SK-N-SH (cell line): ENCODE measurements at regions not wholly inside any gene's neighbourhood (a gene's known extent, or its start where the extent isn't known, plus 50 kb on each side); places are given as distances from the start of the nearest gene placed in this dataset.

Experiments
- CTCF ChIA-PET: fragments of 300-600, 350-600 bp; formaldehyde crosslinking; extraction: SDS; loops from one replicate; lab custom pipeline; 2021; lab: Yijun Ruan, JAX
- POLR2A ChIA-PET: fragments of 350-600 bp; sonication (Branson Sonifier 250); formaldehyde crosslinking; extraction: SDS; loops from one replicate; lab custom pipeline; 2020; ENCODE audit warnings: antibody characterized with exemption, inconsistent platforms; lab: Yijun Ruan, JAX
- DNase-seq: peaks from one replicate; pipeline ENCODE4 v3.0.0; 2012
- H2AFZ ChIP-seq: fragments of 200-600 bp; sonication (generic); 2 replicates; pipeline ENCODE4 v1.8.1; 2016; ENCODE audit warnings: antibody characterized with exemption, mild to moderate bottlenecking, low read depth
- H3F3A ChIP-seq: fragments of 200-600 bp; sonication (generic); replicated peaks from 2 replicates; pipeline ENCODE3; 2016; ENCODE audit warnings: antibody characterized with exemption, mild to moderate bottlenecking; ENCODE audit not compliant: insufficient read depth
- H3K27ac ChIP-seq, 2 experiments: fragments of 200-500 bp in 1 of 2; fragments of 200-600 bp in 1 of 2; sonication (Bioruptor generic) in 1 of 2; sonication (generic), shearing (Covaris generic) in 1 of 2; 2 replicates each; pipeline versions ENCODE4 v1.5.1 to v1.6.1; 2014 to 2016; ENCODE audit warnings: low read depth in 2 of 2, inconsistent platforms in 1 of 2, low read length in 1 of 2, mild to moderate bottlenecking in 1 of 2, mixed read lengths in 1 of 2
- H3K27me3 ChIP-seq: fragments of 200-600 bp; sonication (generic), shearing (Covaris generic); 2 replicates; pipeline ENCODE4 v1.6.1; 2016; ENCODE audit warnings: mixed run types; ENCODE audit not compliant: insufficient read depth
- H3K36me3 ChIP-seq, 2 experiments: fragments of 200-500 bp in 1 of 2; fragments of 200-600 bp in 1 of 2; sonication (Bioruptor generic) in 1 of 2; sonication (generic) in 1 of 2; replicated peaks in 1 of 2; 2 replicates each; pipeline versions ENCODE3 to v1.5.1; 2014 to 2016; ENCODE audit warnings: low read length in 1 of 2, mild to moderate bottlenecking in 1 of 2; ENCODE audit not compliant: insufficient read depth in 2 of 2, control insufficient read depth in 1 of 2
- H3K4me1 ChIP-seq, 2 experiments: fragments of 200-500 bp in 1 of 2; fragments of 200-600 bp in 1 of 2; sonication (Bioruptor generic) in 1 of 2; sonication (generic), shearing (Covaris generic) in 1 of 2; 2 replicates each; pipeline versions ENCODE4 v1.5.1 to v1.6.1; 2014 to 2016; ENCODE audit warnings: low read depth in 1 of 2, low read length in 1 of 2, mixed run types in 1 of 2; ENCODE audit not compliant: insufficient read depth in 2 of 2, control insufficient read depth in 1 of 2
- H3K4me2 ChIP-seq: fragments of 200-600 bp; sonication (generic), shearing (Covaris generic); 2 replicates; pipeline ENCODE4 v1.6.1; 2017; ENCODE audit warnings: mixed run types
- H3K4me3 ChIP-seq, 2 experiments: fragments of 200-500 bp in 1 of 2; fragments of 200-600 bp in 1 of 2; sonication (Bioruptor generic) in 1 of 2; sonication (generic), shearing (Covaris generic) in 1 of 2; 2 replicates each; pipeline versions ENCODE4 v1.5.1 to v1.8.1; 2014 to 2016; ENCODE audit warnings: low read depth in 2 of 2, inconsistent platforms in 1 of 2, low read length in 1 of 2, mild to moderate bottlenecking in 1 of 2, mixed read lengths in 1 of 2, moderate library complexity in 1 of 2
- H3K79me2 ChIP-seq: fragments of 200-600 bp; sonication (generic); 2 replicates; pipeline ENCODE4 v1.8.1; 2017; ENCODE audit warnings: mild to moderate bottlenecking; ENCODE audit not compliant: insufficient read depth
- H3K9ac ChIP-seq: fragments of 200-600 bp; sonication (generic); 2 replicates; pipeline ENCODE4 v1.6.1; 2017; ENCODE audit warnings: mixed run types
- H3K9me2 ChIP-seq: fragments of 200-600 bp; sonication (generic); 2 replicates; pipeline ENCODE4 v1.6.1; 2017; ENCODE audit warnings: mixed run types
- H3K9me3 ChIP-seq: fragments of 200-600 bp; sonication (generic); 2 replicates; pipeline ENCODE4 v1.6.1; 2017; ENCODE audit warnings: mixed run types, mild to moderate bottlenecking, moderate library complexity
- H4K20me1 ChIP-seq: fragments of 200-600 bp; sonication (generic); 2 replicates; pipeline ENCODE4 v1.6.1; 2017; ENCODE audit warnings: mild to moderate bottlenecking, mixed run types; ENCODE audit not compliant: insufficient read depth
- CHD2 ChIP-seq: fragments of 150-350 bp; IDR thresholded peaks from 2 replicates; pipeline ENCODE4 v1.6.1; 2018; ENCODE audit warnings: low read length; ENCODE audit not compliant: partially characterized antibody
- ELF1 ChIP-seq: IDR thresholded peaks from 2 replicates; pipeline ENCODE4 v1.4.0; 2012
- EP300 ChIP-seq, 2 experiments: IDR thresholded peaks; 2 replicates each; pipeline versions ENCODE4 v1.4.0 to v1.6.1; 2012; ENCODE audit warnings: borderline replicate concordance in 1 of 2, low read depth in 1 of 2, low read length in 1 of 2
- EZH2phosphoT487 ChIP-seq: fragments of 200-600 bp; sonication (generic); IDR thresholded peaks from 2 replicates; pipeline ENCODE4 v1.6.1; 2017; ENCODE audit warnings: low read depth, mixed run types, mild to moderate bottlenecking, antibody characterized with exemption, moderate library complexity, borderline replicate concordance
- FOSL2 ChIP-seq: IDR thresholded peaks from 2 replicates; pipeline ENCODE4 v1.4.0; 2012; ENCODE audit warnings: low read depth, mild to moderate bottlenecking, moderate library complexity, borderline replicate concordance
- FOXM1 ChIP-seq: IDR thresholded peaks from 2 replicates; pipeline ENCODE4 v1.4.0; 2012; ENCODE audit warnings: low read depth, mild to moderate bottlenecking
- JUND ChIP-seq: IDR thresholded peaks from 2 replicates; pipeline ENCODE4 v1.4.0; 2012
- MEF2A ChIP-seq: IDR thresholded peaks from 2 replicates; pipeline ENCODE4 v1.4.0; 2012; ENCODE audit warnings: low read depth, borderline replicate concordance
- NFIC ChIP-seq: IDR thresholded peaks from 2 replicates; pipeline ENCODE4 v1.4.0; 2012; ENCODE audit warnings: borderline replicate concordance
- PBX3 ChIP-seq: IDR thresholded peaks from 2 replicates; pipeline ENCODE4; 2012
- RFX5 ChIP-seq: IDR thresholded peaks from 2 replicates; pipeline ENCODE4 v1.6.1; 2012; ENCODE audit warnings: mild to moderate bottlenecking, improper control_type of control experiment, low read length
- RXRA ChIP-seq: IDR thresholded peaks from 2 replicates; pipeline ENCODE4 v1.4.0; 2012; ENCODE audit warnings: low read depth, mild to moderate bottlenecking, borderline replicate concordance
- TCF12 ChIP-seq: IDR thresholded peaks from 2 replicates; pipeline ENCODE4 v1.4.0; 2012
- WGBS: methylation state at CpG from one replicate; pipeline ENCODE4 v1.1.6; 2017; ENCODE audit warnings: low lambda C conversion rate; 5-methylcytosine and 5-hydroxymethylcytosine counted together
- TF ChIP-seq, protein P1 (sequence below): IDR thresholded peaks from 2 replicates; pipeline ENCODE4 v1.6.1; 2012; ENCODE audit warnings: mild to moderate bottlenecking, low read depth, low read length, moderate library complexity
- TF ChIP-seq, protein P2 (sequence below): IDR thresholded peaks from 2 replicates; pipeline ENCODE4 v1.4.0; 2012; ENCODE audit warnings: low read depth, borderline replicate concordance

- Histone ChIP-seq H4K20me1 (no peaks in the 10 kb centered on the region), H2AFZ (no peak overlapping the region), H3K9me2 (no peaks in the 10 kb centered on the region), H3K9ac (no peak overlapping the region), H3K27ac (peak overlapping the region in 1 of 2 experiments; percentile 47; a peak in 3 of 4 replicates), H3K4me2 (peak overlapping the region; percentile 9; the same call in 1 of the 2 replicates), H3K9me3 (no peaks in the 10 kb centered on the region), H3K36me3 (no peaks in the 10 kb centered on the region), H3K79me2 (no peaks in the 10 kb centered on the region), H3K4me3 (no peak overlapping the region), H3K27me3 (no peaks in the 10 kb centered on the region), H3F3A (peaks cover 13% of the 10 kb centered on the region), H3K4me1 (peaks cover 0 to 4% of the 10 kb centered on the region in 2 experiments; a peak in 1 of 4 replicates)
- TF ChIP-seq CHD2 (no peak), NFIC (peak; percentile 50), FOSL2 (peak; percentile 70; the same call in 1 of the 2 replicates), RFX5 (no peak), TCF12 (peak; percentile 78), RXRA (peak; percentile 91), EZH2phosphoT487 (no peak), EP300 (IDR thresholded peaks at IDR 0.05; ENCODE audit: borderline replicate concordance in 1 of 2, low read depth in 1 of 2, low read length in 1 of 2) (peak in 1 of 2 experiments; percentile 76; a peak in 2 of 4 replicates), PBX3 (peak; percentile 82), JUND (peak; percentile 80)
- TF ChIP-seq, protein P1, sequence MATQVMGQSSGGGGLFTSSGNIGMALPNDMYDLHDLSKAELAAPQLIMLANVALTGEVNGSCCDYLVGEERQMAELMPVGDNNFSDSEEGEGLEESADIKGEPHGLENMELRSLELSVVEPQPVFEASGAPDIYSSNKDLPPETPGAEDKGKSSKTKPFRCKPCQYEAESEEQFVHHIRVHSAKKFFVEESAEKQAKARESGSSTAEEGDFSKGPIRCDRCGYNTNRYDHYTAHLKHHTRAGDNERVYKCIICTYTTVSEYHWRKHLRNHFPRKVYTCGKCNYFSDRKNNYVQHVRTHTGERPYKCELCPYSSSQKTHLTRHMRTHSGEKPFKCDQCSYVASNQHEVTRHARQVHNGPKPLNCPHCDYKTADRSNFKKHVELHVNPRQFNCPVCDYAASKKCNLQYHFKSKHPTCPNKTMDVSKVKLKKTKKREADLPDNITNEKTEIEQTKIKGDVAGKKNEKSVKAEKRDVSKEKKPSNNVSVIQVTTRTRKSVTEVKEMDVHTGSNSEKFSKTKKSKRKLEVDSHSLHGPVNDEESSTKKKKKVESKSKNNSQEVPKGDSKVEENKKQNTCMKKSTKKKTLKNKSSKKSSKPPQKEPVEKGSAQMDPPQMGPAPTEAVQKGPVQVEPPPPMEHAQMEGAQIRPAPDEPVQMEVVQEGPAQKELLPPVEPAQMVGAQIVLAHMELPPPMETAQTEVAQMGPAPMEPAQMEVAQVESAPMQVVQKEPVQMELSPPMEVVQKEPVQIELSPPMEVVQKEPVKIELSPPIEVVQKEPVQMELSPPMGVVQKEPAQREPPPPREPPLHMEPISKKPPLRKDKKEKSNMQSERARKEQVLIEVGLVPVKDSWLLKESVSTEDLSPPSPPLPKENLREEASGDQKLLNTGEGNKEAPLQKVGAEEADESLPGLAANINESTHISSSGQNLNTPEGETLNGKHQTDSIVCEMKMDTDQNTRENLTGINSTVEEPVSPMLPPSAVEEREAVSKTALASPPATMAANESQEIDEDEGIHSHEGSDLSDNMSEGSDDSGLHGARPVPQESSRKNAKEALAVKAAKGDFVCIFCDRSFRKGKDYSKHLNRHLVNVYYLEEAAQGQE = no peak
- ChIA-PET CTCF (no interaction called here), POLR2A (no interaction called here)
- 20% methylated on average over 2 of the region's 2 CpGs for whole genome bisulfite sequencing
- no peak for DNase-seq
Measured at GRCh38 chr14:85280074-85280473, 249.9 kb upstream of the FLRT2 start.

DNA sequence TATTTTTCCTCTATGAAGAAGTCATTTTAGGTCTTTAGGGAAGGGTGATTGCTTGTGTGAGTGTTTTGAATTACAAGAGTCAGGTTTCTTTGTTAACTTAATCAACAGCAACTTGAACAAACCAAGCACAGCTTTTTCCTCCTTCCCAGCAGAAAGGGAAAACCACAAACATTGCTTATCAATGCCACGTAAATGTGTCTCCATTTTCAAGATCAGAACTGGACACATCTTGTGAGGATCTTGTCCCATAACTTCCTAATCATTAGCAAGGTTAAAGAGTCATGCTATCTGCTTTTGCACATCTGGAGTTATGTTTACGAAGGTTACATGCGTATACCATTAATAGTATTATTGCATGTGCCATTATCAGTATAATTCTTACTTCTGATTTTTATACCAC lies 248.0 kb upstream of the FLRT2 start:
- H3K4me1 ChIP-seq = peaks cover 0 to 4% of the 10 kb centered on the region in 2 experiments; a peak in 1 of 4 replicates
- ChIA-PET CTCF (no interaction called here), POLR2A (no interaction called here)
- H3K9me3 ChIP-seq = no peaks in the 10 kb centered on the region
- no peak overlapping the region for H3K4me3 ChIP-seq
- H3K36me3 ChIP-seq = no peaks in the 10 kb centered on the region
- no peaks in the 10 kb centered on the region for H3K79me2 ChIP-seq
- H4K20me1 ChIP-seq = no peaks in the 10 kb centered on the region
- DNase-seq = no peak
- H3K27me3 ChIP-seq = no peaks in the 10 kb centered on the region
- H3K27ac ChIP-seq = no peak overlapping the region
- TF ChIP-seq ELF1 (no peak), FOXM1 (no peak), MEF2A (no peak)
- TF ChIP-seq, protein P2, sequence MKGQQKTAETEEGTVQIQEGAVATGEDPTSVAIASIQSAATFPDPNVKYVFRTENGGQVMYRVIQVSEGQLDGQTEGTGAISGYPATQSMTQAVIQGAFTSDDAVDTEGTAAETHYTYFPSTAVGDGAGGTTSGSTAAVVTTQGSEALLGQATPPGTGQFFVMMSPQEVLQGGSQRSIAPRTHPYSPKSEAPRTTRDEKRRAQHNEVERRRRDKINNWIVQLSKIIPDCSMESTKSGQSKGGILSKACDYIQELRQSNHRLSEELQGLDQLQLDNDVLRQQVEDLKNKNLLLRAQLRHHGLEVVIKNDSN = no peak
- H3K9me2 ChIP-seq = no peaks in the 10 kb centered on the region
- H2AFZ ChIP-seq = peak overlapping the region; percentile 87
- H3K4me2 ChIP-seq = no peak overlapping the region
- H3K9ac ChIP-seq = no peak overlapping the region
- peaks cover 13% of the 10 kb centered on the region for H3F3A ChIP-seq
- WGBS = 65% methylated on average over 3 of the region's 3 CpGs
